PC-3 (cell line): ENCODE measurements at regions not wholly inside any gene's neighbourhood (a gene's known extent, or its start where the extent isn't known, plus 50 kb on each side); places are given as distances from the start of the nearest gene placed in this dataset.

Experiments
- ATAC-seq: fragments of 200-7000 bp; cut with Tn5 transposase; 2 replicates; pipeline ENCODE4 v1.9.1; 2020; ENCODE audit warnings: mild to moderate bottlenecking, moderate library complexity
- BruUV-seq: library from RNA; stranded (reverse); fragments of 400-500 nt; replicated peaks from 2 replicates; lab custom pipeline; 2021; lab: Mats Ljungman, UMichigan
- CTCF ChIA-PET: fragments of 300-600 bp; sonication (Branson Sonifier 250); formaldehyde crosslinking; loops from one replicate; lab custom pipeline; 2022; ENCODE audit warnings: antibody characterized with exemption; lab: Charles Lee
- POLR2A ChIA-PET: fragments of 300-600 bp; sonication (Branson Sonifier 250); formaldehyde crosslinking; loops from one replicate; lab custom pipeline; 2022; ENCODE audit warnings: antibody characterized with exemption; ENCODE audit not compliant: unreplicated experiment; lab: Charles Lee
- DNase-seq: peaks from one replicate; pipeline ENCODE4 v3.0.0-alpha.2; 2015
- H2AFZ ChIP-seq: fragments of 300-600 bp; sonication (generic); 2 replicates; pipeline ENCODE4 v1.6.0; 2016; ENCODE audit warnings: antibody characterized with exemption, low read length
- H3F3A ChIP-seq: fragments of 300-600 bp; sonication (generic); one replicate; pipeline ENCODE4 v1.6.0; 2017; ENCODE audit warnings: antibody characterized with exemption, low read length, control low read depth, mild to moderate bottlenecking; ENCODE audit not compliant: unreplicated experiment
- H3K27ac ChIP-seq: fragments of 300-600 bp; sonication (generic); 2 replicates; pipeline ENCODE4 v1.5.1; 2016; ENCODE audit warnings: mild to moderate bottlenecking, low read length
- H3K27me3 ChIP-seq: fragments of 300-600 bp; sonication (generic); 2 replicates; pipeline ENCODE4 v1.6.1; 2016; ENCODE audit warnings: low read length, mixed read lengths
- H3K36me3 ChIP-seq: fragments of 300-600 bp; sonication (generic); 2 replicates; pipeline ENCODE4 v1.6.1; 2016; ENCODE audit warnings: low read depth, mixed run types, low read length, mixed read lengths
- H3K4me1 ChIP-seq: fragments of 300-600 bp; sonication (generic); 2 replicates; pipeline ENCODE4 v1.5.1; 2016; ENCODE audit warnings: low read length; ENCODE audit not compliant: insufficient read depth
- H3K4me2 ChIP-seq: fragments of 300-600 bp; sonication (generic); 2 replicates; pipeline ENCODE4 v1.6.0; 2016; ENCODE audit warnings: low read length
- H3K4me3 ChIP-seq: fragments of 300-600 bp; sonication (generic); 2 replicates; pipeline ENCODE4 v1.5.1; 2016; ENCODE audit warnings: mild to moderate bottlenecking, low read length, mixed read lengths
- H3K79me2 ChIP-seq: fragments of 300-600 bp; sonication (generic); 2 replicates; pipeline ENCODE4 v1.6.1; 2017; ENCODE audit warnings: low read length, mixed read lengths
- H3K9ac ChIP-seq: fragments of 300-600 bp; sonication (generic); 2 replicates; pipeline ENCODE4 v1.6.0; 2016; ENCODE audit warnings: mild to moderate bottlenecking, low read length
- H3K9me2 ChIP-seq: fragments of 300-600 bp; sonication (generic); replicated peaks from 2 replicates; pipeline ENCODE4 v1.6.1; 2016; ENCODE audit warnings: mixed run types, low read length, mixed read lengths
- H3K9me3 ChIP-seq: fragments of 300-600 bp; sonication (generic); 2 replicates; pipeline ENCODE4 v1.6.1; 2016; ENCODE audit warnings: low read length, mixed read lengths
- H4K20me1 ChIP-seq: fragments of 300-600 bp; sonication (generic); 2 replicates; pipeline ENCODE4 v1.6.1; 2016; ENCODE audit warnings: low read length, mixed read lengths
- CTCF ChIP-seq: fragments of 300-600 bp; sonication (generic); conservative IDR thresholded peaks from 2 replicates; pipeline ENCODE4 v1.5.1; 2017; ENCODE audit warnings: antibody characterized with exemption, low read depth, mild to moderate bottlenecking, low read length
- EZH2 ChIP-seq: fragments of 300-600 bp; sonication (generic); IDR thresholded peaks from one replicate; pipeline ENCODE4 v1.6.1; 2017; ENCODE audit warnings: antibody characterized with exemption, mild to moderate bottlenecking, low read length; ENCODE audit not compliant: unreplicated experiment
- EZH2phosphoT487 ChIP-seq: fragments of 300-600 bp; sonication (generic); IDR thresholded peaks from 2 replicates; pipeline ENCODE4 v1.6.1; 2018; ENCODE audit warnings: mild to moderate bottlenecking, antibody characterized with exemption, low read length, borderline replicate concordance
- intact Hi-C: fragments of 100-400 bp; cut with micrococcal nuclease; formaldehyde crosslinking; loops from 2 replicates; pipeline ENCODE4 v1.9.0; 2023

DNA sequence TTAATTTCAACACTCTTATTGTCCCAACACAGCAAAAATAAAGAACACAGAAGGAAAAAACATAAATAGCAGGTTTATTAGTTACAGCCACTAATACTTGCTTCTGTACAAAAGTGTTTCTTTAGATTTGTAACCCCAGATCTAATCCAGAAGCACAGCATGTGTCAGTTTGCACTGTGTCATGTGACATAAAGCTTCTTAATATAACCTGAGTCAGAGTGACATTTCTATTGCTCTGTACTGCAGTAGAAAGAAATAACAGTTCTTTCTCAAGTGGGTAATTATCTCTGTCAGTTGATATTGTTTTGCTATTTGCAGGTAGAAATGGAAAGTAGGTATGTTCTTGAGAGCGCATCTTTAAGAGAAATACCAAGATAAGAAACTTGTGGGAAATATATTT lies 422.5 kb downstream of the ZIC3 start:
- ChIA-PET POLR2A (no interaction called here), CTCF (no interaction called here)
- Histone ChIP-seq H3K9me2 (no peaks in the 10 kb centered on the region), H3K4me1 (no peaks in the 10 kb centered on the region), H3K4me3 (no peak overlapping the region), H3K9me3 (no peaks in the 10 kb centered on the region), H3K79me2 (no peaks in the 10 kb centered on the region), H3K27me3 (no peaks in the 10 kb centered on the region), H2AFZ (no peak overlapping the region), H3F3A (no peaks in the 10 kb centered on the region), H3K36me3 (no peaks in the 10 kb centered on the region), H3K4me2 (no peak overlapping the region), H3K27ac (no peak overlapping the region), H3K9ac (no peak overlapping the region), H4K20me1 (no peaks in the 10 kb centered on the region)
- TF ChIP-seq EZH2phosphoT487 (no peak), EZH2 (no peak), CTCF (no peak)
- no TSS peak for BruUV-seq
- intact Hi-C loops: no loop called here
- ATAC-seq: no peak
- DNase-seq: no peak

DNA sequence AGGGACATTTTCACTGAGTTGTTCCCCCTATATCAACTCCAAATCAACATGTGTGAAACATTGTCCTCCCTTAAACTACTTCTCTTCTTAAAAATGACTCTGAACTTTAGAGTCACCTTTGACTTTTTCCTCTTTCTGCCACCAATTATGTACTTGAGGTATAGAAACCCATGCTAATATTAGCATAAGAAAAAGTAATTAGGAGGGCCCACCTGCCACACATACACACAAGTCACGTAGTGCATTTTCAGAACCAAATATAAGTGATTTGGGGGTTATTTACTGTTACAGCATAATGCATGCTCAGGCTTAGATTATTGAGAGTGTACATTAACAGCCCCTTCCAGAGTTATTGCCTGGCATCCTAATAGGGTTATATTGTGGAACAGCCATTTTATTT lies 432.7 kb downstream of the ZIC3 start:
- no peak overlapping the region for H2AFZ ChIP-seq
- TF ChIP-seq CTCF (no peak), EZH2phosphoT487 (no peak)
- no peak overlapping the region for H3K4me3 ChIP-seq
- H3K9me3 ChIP-seq: no peaks in the 10 kb centered on the region
- intact Hi-C loops: no loop called here
- H3K27me3 ChIP-seq: no peaks in the 10 kb centered on the region
- H3K79me2 ChIP-seq: no peaks in the 10 kb centered on the region
- H3K4me2 ChIP-seq: no peak overlapping the region
- no peaks in the 10 kb centered on the region for H3F3A ChIP-seq
- H3K9ac ChIP-seq: no peak overlapping the region
- ChIA-PET CTCF (no interaction called here), POLR2A (no interaction called here)
- DNase-seq (no peak), ATAC-seq (no peak)
- no peaks in the 10 kb centered on the region for H4K20me1 ChIP-seq
- no peaks in the 10 kb centered on the region for H3K36me3 ChIP-seq
- no peaks in the 10 kb centered on the region for H3K4me1 ChIP-seq
- H3K27ac ChIP-seq: no peak overlapping the region
- no TSS peak for BruUV-seq
- no peaks in the 10 kb centered on the region for H3K9me2 ChIP-seq

DNA sequence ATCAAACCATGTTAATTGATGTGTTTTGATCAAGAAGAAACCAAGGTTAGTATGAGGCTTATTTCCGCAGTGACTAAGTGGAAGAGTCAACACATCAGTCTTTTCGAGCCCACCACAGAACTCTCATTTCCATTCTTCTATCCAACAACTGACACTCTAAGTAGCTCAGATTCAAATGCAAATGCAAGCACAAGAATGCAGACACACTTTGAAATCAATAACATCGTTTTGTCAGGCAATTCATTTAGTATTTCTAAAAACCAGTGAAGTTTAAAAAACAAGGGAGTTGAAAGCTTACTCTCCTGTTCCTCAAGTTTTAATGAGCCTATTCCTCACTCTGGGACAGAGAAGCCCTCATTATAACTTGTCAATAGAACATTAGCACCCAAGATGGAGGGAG lies 433.1 kb downstream of the ZIC3 start:
- intact Hi-C loops: no loop called here
- H3K9me3 ChIP-seq: no peaks in the 10 kb centered on the region
- H3K27ac ChIP-seq: no peak overlapping the region
- H3K4me2 ChIP-seq: no peak overlapping the region
- DNase-seq: no peak
- H3K27me3 ChIP-seq: no peaks in the 10 kb centered on the region
- no peak overlapping the region for H2AFZ ChIP-seq
- no peaks in the 10 kb centered on the region for H3F3A ChIP-seq
- H3K4me3 ChIP-seq: no peak overlapping the region
- TF ChIP-seq CTCF: no peak
- no peak for TF ChIP-seq EZH2phosphoT487
- TF ChIP-seq EZH2: no peak
- BruUV-seq: no TSS peak
- CTCF ChIA-PET: no interaction called here
- H4K20me1 ChIP-seq: no peaks in the 10 kb centered on the region
- POLR2A ChIA-PET: no interaction called here
- ATAC-seq: no peak
- H3K79me2 ChIP-seq: no peaks in the 10 kb centered on the region
- no peaks in the 10 kb centered on the region for H3K36me3 ChIP-seq
- H3K9ac ChIP-seq: no peak overlapping the region
- no peaks in the 10 kb centered on the region for H3K4me1 ChIP-seq
- H3K9me2 ChIP-seq: no peaks in the 10 kb centered on the region
